ENCODE measurements at regions not wholly inside any gene's neighbourhood (a gene's known extent, or its start where the extent isn't known, plus 50 kb on each side); places are given as distances from the start of the nearest gene placed in this dataset.

DNA sequence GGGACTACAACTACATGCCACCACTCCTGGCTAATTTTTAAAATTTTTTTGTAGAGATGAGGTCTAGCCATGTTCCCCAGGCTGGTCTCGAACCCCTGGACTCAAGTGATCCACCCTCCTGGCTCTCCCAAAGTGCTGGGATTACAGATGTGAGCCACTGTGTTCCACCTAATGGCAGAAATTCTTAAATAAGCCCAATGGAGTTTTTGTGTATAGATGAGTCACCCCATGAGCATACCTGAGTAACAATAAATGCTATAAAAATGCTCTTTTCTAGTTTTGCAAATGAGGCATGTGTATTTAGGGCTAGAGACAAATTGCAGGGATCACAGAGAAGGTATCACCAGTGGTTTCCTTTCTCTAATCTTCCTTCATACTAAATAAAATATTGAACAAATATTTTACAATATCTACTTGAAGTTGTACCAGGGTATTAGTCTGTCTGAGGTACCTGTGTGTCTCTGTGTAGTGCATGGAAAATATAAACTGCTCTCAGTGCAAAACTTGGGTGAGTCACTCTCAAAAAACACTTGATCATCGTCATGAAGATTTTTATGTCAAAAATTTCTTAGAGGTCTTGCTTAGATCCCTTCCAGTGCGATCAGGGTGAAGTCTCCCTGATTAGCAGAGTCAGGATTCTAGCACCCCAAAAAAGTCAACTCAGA lies 337.1 kb upstream of the MMADHC start:
- no peaks in the 10 kb centered on the region for H3K9me3 ChIP-seq (ENCODE audit: control insufficient read depth in 2 of 2, low read length in 2 of 2)
- H3K4me3 ChIP-seq (ENCODE audit: low read depth, low read length) = no peak overlapping the region
- Mint-ChIP-seq H3K27me3 (no peaks in the 10 kb centered on the region), H3K36me3 (no peaks in the 10 kb centered on the region), H3K4me3 (no peak overlapping the region), H3K4me1 (no peaks in the 10 kb centered on the region), H3K27ac (no peak overlapping the region), H3K9me3 (peaks cover 1 to 14% (median 5%) of the 10 kb centered on the region in 7 donors)
- no peaks in the 10 kb centered on the region for H3K4me1 ChIP-seq (ENCODE audit: control insufficient read depth, insufficient read depth, low read length, poor library complexity, severe bottlenecking)
- H3K27ac ChIP-seq (ENCODE audit: insufficient read depth, low read length, poor library complexity, severe bottlenecking) = no peak overlapping the region
- ATAC-seq (ENCODE audit: low read depth in 2 of 2) = no peak
- no peak for DNase-seq
- no peaks in the 10 kb centered on the region for H3K36me3 ChIP-seq (ENCODE audit: control insufficient read depth, insufficient read depth, low read length)
- H3K27me3 ChIP-seq (ENCODE audit: control insufficient read depth, insufficient read depth, low read length) = no peaks in the 10 kb centered on the region

DNA sequence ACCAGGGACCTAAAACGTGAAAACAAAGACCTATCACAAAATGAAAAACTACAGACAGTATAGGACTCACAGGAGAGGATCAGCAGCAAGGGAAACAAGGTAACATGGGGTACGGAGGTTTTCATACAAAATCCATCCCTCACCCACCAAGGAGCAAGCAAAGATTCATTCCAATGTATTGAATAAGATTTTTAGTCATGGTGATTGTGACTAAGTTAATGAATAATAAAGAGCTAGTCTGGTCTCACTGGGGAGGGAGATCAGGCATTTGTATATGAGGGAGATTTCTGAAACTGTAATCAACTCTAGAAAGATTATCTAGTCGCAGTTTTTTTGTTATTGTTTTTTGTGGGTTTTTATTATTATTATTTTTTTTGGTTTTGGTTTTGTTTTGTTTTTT lies 336.5 kb upstream of the MMADHC start:
- ATAC-seq (ENCODE audit: low read depth in 2 of 2) (no peak), DNase-seq (no peak)
- Histone ChIP-seq H3K36me3 (ENCODE audit: control insufficient read depth, insufficient read depth, low read length) (no peaks in the 10 kb centered on the region), H3K9me3 (ENCODE audit: control insufficient read depth in 2 of 2, low read length in 2 of 2) (no peaks in the 10 kb centered on the region), H3K27ac (ENCODE audit: insufficient read depth, low read length, poor library complexity, severe bottlenecking) (no peak overlapping the region), H3K4me3 (ENCODE audit: low read depth, low read length) (no peak overlapping the region), H3K27me3 (ENCODE audit: control insufficient read depth, insufficient read depth, low read length) (no peaks in the 10 kb centered on the region), H3K4me1 (ENCODE audit: control insufficient read depth, insufficient read depth, low read length, poor library complexity, severe bottlenecking) (no peaks in the 10 kb centered on the region)
- H3K9me3 Mint-ChIP-seq = peaks cover 1 to 20% (median 5%) of the 10 kb centered on the region in 7 donors
- H3K4me1 Mint-ChIP-seq = no peaks in the 10 kb centered on the region
- no peak overlapping the region for H3K27ac Mint-ChIP-seq
- no peaks in the 10 kb centered on the region for H3K36me3 Mint-ChIP-seq
- H3K4me3 Mint-ChIP-seq = no peak overlapping the region
- H3K27me3 Mint-ChIP-seq = no peaks in the 10 kb centered on the region

DNA sequence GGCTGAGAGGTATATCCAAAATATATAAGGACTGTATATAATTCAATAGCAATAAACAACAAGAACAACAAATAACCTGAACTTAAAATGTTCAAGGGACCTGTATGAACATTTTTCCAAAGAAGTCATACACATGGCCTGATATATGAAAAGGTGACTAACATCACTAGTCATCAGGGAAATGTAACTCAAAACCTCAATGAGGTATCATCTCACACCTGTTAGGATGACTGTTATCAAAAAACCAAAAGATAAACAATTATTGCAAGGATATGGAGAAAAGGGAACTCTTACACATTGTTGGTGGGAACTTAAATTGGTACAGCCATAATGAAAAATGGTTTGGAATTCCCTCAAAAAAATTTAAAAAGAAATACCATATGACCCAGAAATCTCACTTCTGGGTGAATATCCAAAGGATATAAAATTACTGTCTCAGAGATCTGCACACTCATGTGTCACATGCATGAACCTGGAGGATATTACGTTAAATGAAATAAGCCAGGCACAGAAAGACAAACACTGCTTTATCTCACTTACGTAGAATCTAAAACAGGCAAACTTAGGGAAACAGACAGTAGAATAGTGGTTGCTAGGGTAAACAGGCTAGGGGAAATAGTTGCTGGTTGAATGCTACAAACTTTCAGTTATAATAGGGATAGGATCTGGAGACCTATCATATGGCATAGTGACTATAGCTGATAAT lies 334.5 kb upstream of the MMADHC start:
- Histone ChIP-seq H3K4me3 (ENCODE audit: low read depth, low read length) (no peak overlapping the region), H3K27me3 (ENCODE audit: control insufficient read depth, insufficient read depth, low read length) (no peaks in the 10 kb centered on the region), H3K36me3 (ENCODE audit: control insufficient read depth, insufficient read depth, low read length) (no peaks in the 10 kb centered on the region), H3K4me1 (ENCODE audit: control insufficient read depth, insufficient read depth, low read length, poor library complexity, severe bottlenecking) (no peaks in the 10 kb centered on the region), H3K9me3 (ENCODE audit: control insufficient read depth in 2 of 2, low read length in 2 of 2) (no peaks in the 10 kb centered on the region), H3K27ac (ENCODE audit: insufficient read depth, low read length, poor library complexity, severe bottlenecking) (no peak overlapping the region)
- no peaks in the 10 kb centered on the region for H3K27me3 Mint-ChIP-seq
- H3K36me3 Mint-ChIP-seq = no peaks in the 10 kb centered on the region
- peaks cover 1 to 33% (median 7%) of the 10 kb centered on the region in 7 donors for H3K9me3 Mint-ChIP-seq
- H3K4me1 Mint-ChIP-seq = no peaks in the 10 kb centered on the region
- no peak overlapping the region for H3K27ac Mint-ChIP-seq
- no peak for DNase-seq
- H3K4me3 Mint-ChIP-seq = no peak overlapping the region
- ATAC-seq (ENCODE audit: low read depth in 2 of 2) = no peak

DNA sequence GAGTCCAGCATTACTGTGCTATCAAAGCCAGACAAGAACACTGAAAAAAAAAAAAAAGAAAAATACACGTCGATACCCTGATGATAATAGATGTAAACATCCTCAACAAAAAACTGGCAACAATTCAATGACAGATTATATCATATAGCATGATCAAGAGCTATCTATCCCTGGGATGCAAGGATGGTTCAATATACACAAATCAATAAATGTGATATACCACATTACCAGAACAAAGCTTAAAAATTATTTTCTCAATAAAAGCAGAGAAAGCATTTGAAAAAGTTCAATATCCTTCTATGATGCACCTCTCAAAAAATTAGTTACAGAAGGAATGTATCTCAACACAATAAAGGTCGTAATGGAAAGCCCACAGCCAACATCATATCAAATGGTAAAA lies 332.8 kb upstream of the MMADHC start:
- H3K9me3 Mint-ChIP-seq = peaks cover 1 to 36% (median 7%) of the 10 kb centered on the region in 7 donors
- H3K36me3 Mint-ChIP-seq = no peaks in the 10 kb centered on the region

DNA sequence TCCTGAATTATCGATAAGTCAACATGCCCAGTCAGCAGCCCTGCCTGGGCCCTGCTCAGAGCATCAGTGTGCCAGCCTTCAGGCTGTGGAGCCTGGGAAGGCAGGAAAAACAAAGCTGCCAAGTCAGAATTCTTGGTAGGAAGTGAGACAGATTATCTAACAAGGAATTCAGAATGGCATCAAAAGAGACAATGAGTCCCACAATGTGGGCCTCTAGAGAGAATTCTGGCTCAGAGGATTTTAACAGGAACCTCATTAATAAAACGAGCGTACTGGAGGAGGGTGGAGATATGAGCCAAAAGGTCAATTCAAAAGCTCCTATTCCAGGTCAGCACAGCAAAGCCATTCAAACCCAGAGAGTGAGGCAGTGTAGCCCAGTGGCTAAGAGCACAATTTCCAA lies 327.6 kb upstream of the MMADHC start:
- no peak for ATAC-seq (ENCODE audit: low read depth in 2 of 2)

More for the DNA sequence above, 332.8 kb upstream of the MMADHC start:
- H3K27me3 Mint-ChIP-seq = no peaks in the 10 kb centered on the region
- Histone ChIP-seq H3K27me3 (ENCODE audit: control insufficient read depth, insufficient read depth, low read length) (no peaks in the 10 kb centered on the region), H3K4me3 (ENCODE audit: low read depth, low read length) (no peak overlapping the region), H3K27ac (ENCODE audit: insufficient read depth, low read length, poor library complexity, severe bottlenecking) (no peak overlapping the region), H3K36me3 (ENCODE audit: control insufficient read depth, insufficient read depth, low read length) (no peaks in the 10 kb centered on the region), H3K9me3 (ENCODE audit: control insufficient read depth in 2 of 2, low read length in 2 of 2) (no peaks in the 10 kb centered on the region), H3K4me1 (ENCODE audit: control insufficient read depth, insufficient read depth, low read length, poor library complexity, severe bottlenecking) (no peaks in the 10 kb centered on the region)
- no peak overlapping the region for H3K4me3 Mint-ChIP-seq
- DNase-seq (no peak), ATAC-seq (ENCODE audit: low read depth in 2 of 2) (no peak)
- no peaks in the 10 kb centered on the region for H3K4me1 Mint-ChIP-seq
- H3K27ac Mint-ChIP-seq = no peak overlapping the region

DNA sequence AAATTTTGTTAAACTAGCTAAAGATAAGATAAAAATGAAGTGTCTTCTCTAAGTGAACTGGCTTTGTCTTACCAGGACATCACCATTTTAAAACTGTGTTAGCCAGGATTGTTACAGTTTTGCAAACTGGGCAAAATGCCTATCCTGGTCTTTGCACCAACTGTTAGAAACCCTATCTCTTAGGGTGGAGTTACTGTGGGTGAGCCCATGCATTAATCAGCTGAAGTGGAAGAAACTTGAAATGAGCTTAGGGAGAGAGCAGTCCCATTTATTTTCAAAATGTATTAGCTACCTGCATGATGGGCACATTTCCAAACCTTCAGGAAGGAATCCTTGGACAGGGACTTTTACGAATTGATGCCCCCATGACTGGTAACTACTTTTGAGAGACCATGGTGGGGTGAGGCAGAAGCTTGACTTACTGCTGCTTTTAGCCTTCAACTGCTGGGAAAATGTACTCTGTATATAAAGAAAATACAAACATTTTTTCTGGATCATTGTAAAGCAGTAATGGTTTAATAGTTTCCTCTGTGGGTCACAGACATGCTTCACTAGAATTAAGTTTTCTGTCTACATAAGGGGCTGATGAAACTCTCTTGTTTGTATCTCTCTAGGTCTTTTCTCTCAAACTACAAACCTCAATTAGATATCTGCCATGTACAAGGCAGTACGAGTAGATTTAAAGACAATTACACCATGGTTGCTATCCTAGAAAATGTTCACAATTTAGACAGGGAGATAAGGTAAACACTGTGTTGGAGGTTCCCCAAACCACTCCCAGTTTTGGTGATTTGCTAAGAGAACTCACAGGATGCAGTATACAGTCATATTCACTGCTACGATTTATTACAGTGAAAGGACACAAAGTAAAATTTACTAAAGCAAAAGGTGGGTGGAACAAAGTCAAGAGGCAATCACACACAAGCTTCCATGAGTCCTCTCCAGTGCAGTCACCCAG lies 321.4 kb upstream of the MMADHC start:
- H3K4me3 ChIP-seq (ENCODE audit: low read depth, low read length) = no peak overlapping the region
- H3K27ac ChIP-seq (ENCODE audit: insufficient read depth, low read length, poor library complexity, severe bottlenecking) = no peak overlapping the region
- DNase-seq (no peak), ATAC-seq (ENCODE audit: low read depth in 2 of 2) (no peak)
- H3K9me3 Mint-ChIP-seq = peaks cover 0 to 9% (median 0%) of the 10 kb centered on the region in 7 donors
- H3K9me3 ChIP-seq (ENCODE audit: control insufficient read depth in 2 of 2, low read length in 2 of 2) = no peaks in the 10 kb centered on the region
- H3K4me1 ChIP-seq (ENCODE audit: control insufficient read depth, insufficient read depth, low read length, poor library complexity, severe bottlenecking) = no peaks in the 10 kb centered on the region
- H3K27ac Mint-ChIP-seq = no peak overlapping the region
- H3K27me3 Mint-ChIP-seq = no peaks in the 10 kb centered on the region
- no peaks in the 10 kb centered on the region for H3K4me1 Mint-ChIP-seq
- no peaks in the 10 kb centered on the region for H3K27me3 ChIP-seq (ENCODE audit: control insufficient read depth, insufficient read depth, low read length)
- H3K36me3 Mint-ChIP-seq = no peaks in the 10 kb centered on the region
- H3K4me3 Mint-ChIP-seq = no peak overlapping the region
- no peaks in the 10 kb centered on the region for H3K36me3 ChIP-seq (ENCODE audit: control insufficient read depth, insufficient read depth, low read length)

More for the DNA sequence above, 327.6 kb upstream of the MMADHC start:
- H3K9me3 Mint-ChIP-seq = peaks cover 0 to 34% (median 6%) of the 10 kb centered on the region in 7 donors
- no peaks in the 10 kb centered on the region for H3K27me3 ChIP-seq (ENCODE audit: control insufficient read depth, insufficient read depth, low read length)
- H3K27ac ChIP-seq (ENCODE audit: insufficient read depth, low read length, poor library complexity, severe bottlenecking) = no peak overlapping the region
- H3K4me1 Mint-ChIP-seq = no peaks in the 10 kb centered on the region
- no peak overlapping the region for H3K4me3 ChIP-seq (ENCODE audit: low read depth, low read length)
- H3K36me3 ChIP-seq (ENCODE audit: control insufficient read depth, insufficient read depth, low read length) = no peaks in the 10 kb centered on the region
- H3K4me1 ChIP-seq (ENCODE audit: control insufficient read depth, insufficient read depth, low read length, poor library complexity, severe bottlenecking) = no peaks in the 10 kb centered on the region
- no peaks in the 10 kb centered on the region for H3K36me3 Mint-ChIP-seq
- H3K9me3 ChIP-seq (ENCODE audit: control insufficient read depth in 2 of 2, low read length in 2 of 2) = no peaks in the 10 kb centered on the region
- no peaks in the 10 kb centered on the region for H3K27me3 Mint-ChIP-seq
- DNase-seq = no peak
- H3K27ac Mint-ChIP-seq = no peak overlapping the region
- H3K4me3 Mint-ChIP-seq = no peak overlapping the region

DNA sequence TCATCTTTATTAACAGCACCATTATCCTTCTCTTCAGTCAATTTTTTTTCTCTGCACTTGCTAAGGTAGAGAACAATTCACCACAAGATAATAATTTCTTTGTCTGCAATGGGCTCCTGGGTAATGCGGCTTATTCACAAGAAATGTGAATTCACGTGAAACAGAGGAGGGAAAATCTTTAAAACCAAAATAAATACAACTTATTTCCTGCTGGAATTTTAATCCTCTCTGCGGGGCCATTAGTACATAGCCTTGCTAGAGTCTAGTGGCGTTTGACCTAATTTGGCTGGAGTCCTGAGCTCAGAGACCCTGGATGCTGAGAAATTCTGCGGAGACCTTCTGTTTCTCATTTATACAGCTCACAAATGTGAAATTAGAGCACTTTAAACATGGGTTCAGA lies 319.3 kb upstream of the MMADHC start:
- H3K27me3 ChIP-seq (ENCODE audit: control insufficient read depth, insufficient read depth, low read length) = no peaks in the 10 kb centered on the region
- Mint-ChIP-seq H3K4me1 (no peaks in the 10 kb centered on the region), H3K27ac (no peak overlapping the region), H3K27me3 (no peaks in the 10 kb centered on the region), H3K4me3 (no peak overlapping the region), H3K9me3 (peaks cover 0 to 9% (median 0%) of the 10 kb centered on the region in 7 donors), H3K36me3 (no peaks in the 10 kb centered on the region)
- no peaks in the 10 kb centered on the region for H3K36me3 ChIP-seq (ENCODE audit: control insufficient read depth, insufficient read depth, low read length)
- H3K27ac ChIP-seq (ENCODE audit: insufficient read depth, low read length, poor library complexity, severe bottlenecking) = no peak overlapping the region
- no peaks in the 10 kb centered on the region for H3K4me1 ChIP-seq (ENCODE audit: control insufficient read depth, insufficient read depth, low read length, poor library complexity, severe bottlenecking)
- no peaks in the 10 kb centered on the region for H3K9me3 ChIP-seq (ENCODE audit: control insufficient read depth in 2 of 2, low read length in 2 of 2)
- ATAC-seq (ENCODE audit: low read depth in 2 of 2) (no peak), DNase-seq (no peak)
- no peak overlapping the region for H3K4me3 ChIP-seq (ENCODE audit: low read depth, low read length)
